D721Med (cell line): ENCODE measurements at regions not wholly inside any gene's neighbourhood (a gene's known extent, or its start where the extent isn't known, plus 50 kb on each side); places are given as distances from the start of the nearest gene placed in this dataset.

Experiments
- DNase-seq: peaks from one replicate; pipeline ENCODE4 v3.0.0; 2011; ENCODE audit warnings: low spot score; ENCODE audit not compliant: insufficient read length
- FAIRE-seq: peaks from 2 replicates; lab custom pipeline; 2011; peaks lifted over from hg19 to GRCh38; lab: Jason Lieb, UNC
- CTCF ChIP-seq: IDR thresholded peaks from 2 replicates; pipeline ENCODE4 v1.5.1; 2012; ENCODE audit warnings: mild to moderate bottlenecking, control low read depth; ENCODE audit not compliant: insufficient read depth; ENCODE audit errors: missing control alignments

- TF ChIP-seq CTCF, result no peak
- DNase-seq, result no peak
- FAIRE-seq, result no peak
These were observed 337.2 kb upstream of the B3GAT1 start for GRCh38 chr11:134749040-134749839.

GRCh38 chr11:134746609-134747008 is 334.6 kb upstream of the B3GAT1 start:
- DNase-seq (no peak), FAIRE-seq (no peak)
- no peak for TF ChIP-seq CTCF

- FAIRE-seq, result no peak
- TF ChIP-seq CTCF, result no peak
- no peak for DNase-seq
These were observed 333.4 kb upstream of the B3GAT1 start for GRCh38 chr11:134745456-134745855.

DNA sequence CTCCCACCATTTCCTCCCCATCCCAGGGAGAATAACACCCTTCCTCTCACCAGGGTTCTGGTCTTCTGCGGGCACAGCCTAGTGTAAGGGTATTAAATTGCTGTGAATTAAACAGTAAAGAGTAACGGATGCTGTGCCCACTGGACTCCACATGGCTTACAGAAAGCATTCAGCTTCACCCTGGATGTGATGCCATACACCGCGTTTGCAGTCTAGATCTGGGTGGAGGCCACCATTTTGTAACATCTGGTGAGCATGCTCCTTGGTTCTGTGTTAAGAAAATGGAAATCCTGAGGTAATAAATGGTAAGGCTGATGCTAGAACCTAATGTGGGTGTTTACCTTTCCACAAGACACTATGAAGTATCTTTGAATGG is 331.8 kb upstream of the B3GAT1 start:
- FAIRE-seq (no peak), DNase-seq (no peak)
- no peak for TF ChIP-seq CTCF

DNA sequence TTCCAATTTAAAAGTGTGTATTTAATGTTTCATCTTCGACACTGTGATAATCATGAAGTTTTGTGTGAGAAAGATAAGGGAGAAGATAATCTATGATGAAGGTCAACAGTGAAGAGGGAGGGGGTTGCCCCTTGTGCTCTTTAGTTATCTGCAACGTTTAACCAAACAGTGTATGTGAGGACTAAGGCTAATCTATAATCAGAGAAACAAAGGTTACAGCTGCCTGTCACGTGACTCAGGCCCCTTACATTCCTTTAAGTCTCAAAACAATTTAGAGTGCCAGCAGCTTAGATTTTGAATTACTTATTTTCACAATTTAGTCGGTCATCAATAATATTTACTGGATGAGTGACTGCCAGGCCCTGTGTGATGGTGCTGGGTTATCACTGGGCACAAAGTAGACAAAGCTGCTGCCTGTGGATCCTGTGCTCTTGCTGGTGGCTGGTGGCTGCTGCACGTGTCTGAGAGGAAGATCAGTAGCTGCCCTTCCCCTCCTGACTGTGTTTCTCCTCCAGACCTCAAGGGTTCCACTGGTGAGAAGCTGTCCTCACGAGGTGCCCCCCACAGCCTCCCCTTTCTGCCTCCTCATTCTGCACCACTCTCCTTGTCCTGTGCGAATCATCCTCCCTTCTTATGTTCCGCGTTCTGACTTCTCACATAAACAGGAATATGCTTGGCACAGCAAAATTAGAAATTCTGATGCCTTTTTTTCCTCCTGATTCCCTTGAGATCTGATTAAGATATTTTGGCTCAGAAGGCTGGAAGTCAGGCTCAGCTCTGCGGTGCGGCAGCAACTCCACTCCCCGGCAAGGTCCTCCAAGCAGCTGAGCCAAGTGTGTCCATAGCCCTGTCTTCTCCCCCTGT is 331.1 kb upstream of the B3GAT1 start:
- TF ChIP-seq CTCF, result no peak
- FAIRE-seq (no peak), DNase-seq (no peak)

- TF ChIP-seq CTCF, result no peak
- no peak for DNase-seq
- no peak for FAIRE-seq
These were observed 330.2 kb upstream of the B3GAT1 start for GRCh38 chr11:134742224-134742612.
